ENCODE measurements at regions not wholly inside any gene's neighbourhood (a gene's known extent, or its start where the extent isn't known, plus 50 kb on each side); places are given as distances from the start of the nearest gene placed in this dataset.

- no peaks in the 10 kb centered on the region for H3K27me3 ChIP-seq (ENCODE audit: low read length)
- no peak for DNase-seq
- no peak overlapping the region for H3K4me2 ChIP-seq (ENCODE audit: low read depth, low read length, poor library complexity, severe bottlenecking)
- no peaks in the 10 kb centered on the region for H3K9me3 ChIP-seq (ENCODE audit: low read length)
- H3K27ac ChIP-seq (ENCODE audit: low read length), result no peak overlapping the region
- no peak overlapping the region for H3K9ac ChIP-seq (ENCODE audit: low read length)
- H3K79me2 ChIP-seq (ENCODE audit: low read length), result no peaks in the 10 kb centered on the region
- no peaks in the 10 kb centered on the region for H3K9me2 ChIP-seq (replicated peaks; ENCODE audit: insufficient read depth, low read length)
- no peak overlapping the region for H3K4me3 ChIP-seq (ENCODE audit: low read length)
- no peaks in the 10 kb centered on the region for H3K4me1 ChIP-seq (ENCODE audit: low read length)
- H4K20me1 ChIP-seq (ENCODE audit: insufficient read depth, low read depth, low read length), result no peaks in the 10 kb centered on the region
- H2AFZ ChIP-seq (ENCODE audit: low read length), result no peak overlapping the region
- H3K36me3 ChIP-seq (ENCODE audit: insufficient read depth, low read length), result no peaks in the 10 kb centered on the region
Measured at GRCh38 chr4:179569549-179569948, 2127.3 kb upstream of the AGA start.

- DNase-seq, result no peak
- H3K27ac ChIP-seq (ENCODE audit: low read length), result no peak overlapping the region
- no peak overlapping the region for H3K4me3 ChIP-seq (ENCODE audit: low read length)
- no peaks in the 10 kb centered on the region for H3K9me3 ChIP-seq (ENCODE audit: low read length)
- H3K4me2 ChIP-seq (ENCODE audit: low read depth, low read length, poor library complexity, severe bottlenecking), result no peak overlapping the region
- no peaks in the 10 kb centered on the region for H3K4me1 ChIP-seq (ENCODE audit: low read length)
- H3K36me3 ChIP-seq (ENCODE audit: insufficient read depth, low read length), result no peaks in the 10 kb centered on the region
- H4K20me1 ChIP-seq (ENCODE audit: insufficient read depth, low read depth, low read length), result no peaks in the 10 kb centered on the region
- no peaks in the 10 kb centered on the region for H3K27me3 ChIP-seq (ENCODE audit: low read length)
- no peaks in the 10 kb centered on the region for H3K9me2 ChIP-seq (replicated peaks; ENCODE audit: insufficient read depth, low read length)
- no peak overlapping the region for H3K9ac ChIP-seq (ENCODE audit: low read length)
- H3K79me2 ChIP-seq (ENCODE audit: low read length), result no peaks in the 10 kb centered on the region
- H2AFZ ChIP-seq (ENCODE audit: low read length), result no peak overlapping the region
Measured at GRCh38 chr4:179582164-179582905, 2140.1 kb upstream of the AGA start.

GRCh38 chr4:179583221-179583620 lies 2141.0 kb upstream of the AGA start:
- H3K9ac ChIP-seq (ENCODE audit: low read length), result no peak overlapping the region
- no peaks in the 10 kb centered on the region for H3K9me2 ChIP-seq (replicated peaks; ENCODE audit: insufficient read depth, low read length)
- no peak for DNase-seq
- no peak overlapping the region for H2AFZ ChIP-seq (ENCODE audit: low read length)
- no peak overlapping the region for H3K4me2 ChIP-seq (ENCODE audit: low read depth, low read length, poor library complexity, severe bottlenecking)
- no peaks in the 10 kb centered on the region for H3K27me3 ChIP-seq (ENCODE audit: low read length)
- H3K9me3 ChIP-seq (ENCODE audit: low read length), result no peaks in the 10 kb centered on the region
- no peaks in the 10 kb centered on the region for H3K36me3 ChIP-seq (ENCODE audit: insufficient read depth, low read length)
- H3K79me2 ChIP-seq (ENCODE audit: low read length), result no peaks in the 10 kb centered on the region
- H3K4me1 ChIP-seq (ENCODE audit: low read length), result no peaks in the 10 kb centered on the region
- H4K20me1 ChIP-seq (ENCODE audit: insufficient read depth, low read depth, low read length), result no peaks in the 10 kb centered on the region
- no peak overlapping the region for H3K27ac ChIP-seq (ENCODE audit: low read length)
- no peak overlapping the region for H3K4me3 ChIP-seq (ENCODE audit: low read length)

GRCh38 chr4:179584101-179584500 lies 2141.9 kb upstream of the AGA start:
- Histone ChIP-seq H2AFZ (ENCODE audit: low read length) (no peak overlapping the region), H3K27ac (ENCODE audit: low read length) (no peak overlapping the region), H3K4me2 (ENCODE audit: low read depth, low read length, poor library complexity, severe bottlenecking) (no peak overlapping the region), H3K4me1 (ENCODE audit: low read length) (no peaks in the 10 kb centered on the region), H3K9me3 (ENCODE audit: low read length) (no peaks in the 10 kb centered on the region), H3K27me3 (ENCODE audit: low read length) (no peaks in the 10 kb centered on the region), H3K79me2 (ENCODE audit: low read length) (no peaks in the 10 kb centered on the region), H3K36me3 (ENCODE audit: insufficient read depth, low read length) (no peaks in the 10 kb centered on the region), H3K4me3 (ENCODE audit: low read length) (no peak overlapping the region), H3K9ac (ENCODE audit: low read length) (no peak overlapping the region), H4K20me1 (ENCODE audit: insufficient read depth, low read depth, low read length) (no peaks in the 10 kb centered on the region), H3K9me2 (replicated peaks; ENCODE audit: insufficient read depth, low read length) (no peaks in the 10 kb centered on the region)
- no peak for DNase-seq

GRCh38 chr4:179585761-179586160 lies 2143.5 kb upstream of the AGA start:
- Histone ChIP-seq H2AFZ (ENCODE audit: low read length) (no peak overlapping the region), H3K4me3 (ENCODE audit: low read length) (no peak overlapping the region), H3K27me3 (ENCODE audit: low read length) (no peaks in the 10 kb centered on the region), H3K9me3 (ENCODE audit: low read length) (no peaks in the 10 kb centered on the region), H4K20me1 (ENCODE audit: insufficient read depth, low read depth, low read length) (no peaks in the 10 kb centered on the region), H3K9ac (ENCODE audit: low read length) (no peak overlapping the region), H3K36me3 (ENCODE audit: insufficient read depth, low read length) (no peaks in the 10 kb centered on the region), H3K79me2 (ENCODE audit: low read length) (no peaks in the 10 kb centered on the region), H3K4me2 (ENCODE audit: low read depth, low read length, poor library complexity, severe bottlenecking) (no peak overlapping the region), H3K27ac (ENCODE audit: low read length) (no peak overlapping the region), H3K9me2 (replicated peaks; ENCODE audit: insufficient read depth, low read length) (no peaks in the 10 kb centered on the region), H3K4me1 (ENCODE audit: low read length) (no peaks in the 10 kb centered on the region)
- no peak for DNase-seq

- Histone ChIP-seq H3K27ac (ENCODE audit: low read length) (no peak overlapping the region), H3K36me3 (ENCODE audit: insufficient read depth, low read length) (no peaks in the 10 kb centered on the region), H3K79me2 (ENCODE audit: low read length) (no peaks in the 10 kb centered on the region), H3K9ac (ENCODE audit: low read length) (no peak overlapping the region), H3K9me3 (ENCODE audit: low read length) (no peaks in the 10 kb centered on the region), H3K4me2 (ENCODE audit: low read depth, low read length, poor library complexity, severe bottlenecking) (no peak overlapping the region), H3K27me3 (ENCODE audit: low read length) (no peaks in the 10 kb centered on the region), H3K4me3 (ENCODE audit: low read length) (no peak overlapping the region), H3K4me1 (ENCODE audit: low read length) (no peaks in the 10 kb centered on the region), H4K20me1 (ENCODE audit: insufficient read depth, low read depth, low read length) (no peaks in the 10 kb centered on the region), H3K9me2 (replicated peaks; ENCODE audit: insufficient read depth, low read length) (no peaks in the 10 kb centered on the region), H2AFZ (ENCODE audit: low read length) (no peak overlapping the region)
- DNase-seq, result no peak
Measured at GRCh38 chr4:179586460-179586859, 2144.2 kb upstream of the AGA start.

GRCh38 chr4:179595671-179596410 lies 2153.6 kb upstream of the AGA start:
- no peaks in the 10 kb centered on the region for H3K9me2 ChIP-seq (replicated peaks; ENCODE audit: insufficient read depth, low read length)
- no peaks in the 10 kb centered on the region for H3K79me2 ChIP-seq (ENCODE audit: low read length)

GRCh38 chr4:179596621-179597020 lies 2154.4 kb upstream of the AGA start:
- Histone ChIP-seq H3K27me3 (ENCODE audit: low read length) (no peaks in the 10 kb centered on the region), H3K36me3 (ENCODE audit: insufficient read depth, low read length) (no peaks in the 10 kb centered on the region), H3K9me2 (replicated peaks; ENCODE audit: insufficient read depth, low read length) (no peaks in the 10 kb centered on the region), H3K4me1 (ENCODE audit: low read length) (no peaks in the 10 kb centered on the region), H3K4me3 (ENCODE audit: low read length) (no peak overlapping the region), H3K4me2 (ENCODE audit: low read depth, low read length, poor library complexity, severe bottlenecking) (no peak overlapping the region), H3K79me2 (ENCODE audit: low read length) (no peaks in the 10 kb centered on the region), H4K20me1 (ENCODE audit: insufficient read depth, low read depth, low read length) (no peaks in the 10 kb centered on the region), H2AFZ (ENCODE audit: low read length) (no peak overlapping the region), H3K27ac (ENCODE audit: low read length) (no peak overlapping the region), H3K9ac (ENCODE audit: low read length) (no peak overlapping the region), H3K9me3 (ENCODE audit: low read length) (no peaks in the 10 kb centered on the region)
- no peak for DNase-seq

More at GRCh38 chr4:179595671-179596410, 2153.6 kb upstream of the AGA start:
- Histone ChIP-seq H3K4me3 (ENCODE audit: low read length) (no peak overlapping the region), H3K27me3 (ENCODE audit: low read length) (no peaks in the 10 kb centered on the region), H3K4me2 (ENCODE audit: low read depth, low read length, poor library complexity, severe bottlenecking) (no peak overlapping the region), H3K9me3 (ENCODE audit: low read length) (no peaks in the 10 kb centered on the region), H3K9ac (ENCODE audit: low read length) (no peak overlapping the region), H3K4me1 (ENCODE audit: low read length) (no peaks in the 10 kb centered on the region), H2AFZ (ENCODE audit: low read length) (no peak overlapping the region), H3K27ac (ENCODE audit: low read length) (no peak overlapping the region), H3K36me3 (ENCODE audit: insufficient read depth, low read length) (no peaks in the 10 kb centered on the region), H4K20me1 (ENCODE audit: insufficient read depth, low read depth, low read length) (no peaks in the 10 kb centered on the region)
- DNase-seq, result no peak
